ENCODE measurements at regions not wholly inside any gene's neighbourhood (a gene's known extent, or its start where the extent isn't known, plus 50 kb on each side); places are given as distances from the start of the nearest gene placed in this dataset.

- intact Hi-C loops (cut with DNase I) = no loop called here
- Histone ChIP-seq H3K27me3 (ENCODE audit: control insufficient read depth, insufficient read depth, low read length) (no peaks in the 10 kb centered on the region), H3K9me3 (ENCODE audit: control insufficient read depth in 2 of 3, insufficient read depth in 1 of 3, low read length in 3 of 3) (peaks cover 0 to 8% (median 3%) of the 10 kb centered on the region in 3 donors), H3K4me1 (ENCODE audit: control insufficient read depth in 2 of 3, insufficient read depth in 2 of 3, low read depth in 1 of 3, low read length in 3 of 3) (no peaks in the 10 kb centered on the region), H3K9ac (ENCODE audit: low read length in 3 of 3) (no peak overlapping the region), H3K4me3 (ENCODE audit: low read length in 3 of 3) (no peak overlapping the region), H3K27ac (ENCODE audit: low read depth in 2 of 2, low read length in 2 of 2) (no peak overlapping the region), H3K36me3 (ENCODE audit: control insufficient read depth in 2 of 3, insufficient read depth in 3 of 3, low read length in 3 of 3) (no peaks in the 10 kb centered on the region)
- no peak for TF ChIP-seq CTCF (IDR thresholded peaks at IDR 0.05; ENCODE audit: borderline replicate concordance, extremely low read depth, insufficient read depth)
- FAIRE-seq = no peak
- no peak for DNase-seq
These were observed 82.8 kb downstream of the SPATA19 start for GRCh38 chr11:133762538-133762937.

GRCh38 chr11:133753150-133753549 lies 92.2 kb downstream of the SPATA19 start:
- FAIRE-seq = no peak
- Histone ChIP-seq H3K27me3 (ENCODE audit: control insufficient read depth, insufficient read depth, low read length) (no peaks in the 10 kb centered on the region), H3K9me3 (ENCODE audit: control insufficient read depth in 2 of 3, insufficient read depth in 1 of 3, low read length in 3 of 3) (no peaks in the 10 kb centered on the region), H3K4me3 (ENCODE audit: low read length in 3 of 3) (no peak overlapping the region), H3K27ac (ENCODE audit: low read depth in 2 of 2, low read length in 2 of 2) (no peak overlapping the region), H3K4me1 (ENCODE audit: control insufficient read depth in 2 of 3, insufficient read depth in 2 of 3, low read depth in 1 of 3, low read length in 3 of 3) (no peaks in the 10 kb centered on the region), H3K36me3 (ENCODE audit: control insufficient read depth in 2 of 3, insufficient read depth in 3 of 3, low read length in 3 of 3) (no peaks in the 10 kb centered on the region), H3K9ac (ENCODE audit: low read length in 3 of 3) (no peak overlapping the region)
- DNase-seq = no peak
- TF ChIP-seq CTCF (IDR thresholded peaks at IDR 0.05; ENCODE audit: borderline replicate concordance, extremely low read depth, insufficient read depth) = no peak
- intact Hi-C loops (cut with DNase I) = no loop called here

DNA sequence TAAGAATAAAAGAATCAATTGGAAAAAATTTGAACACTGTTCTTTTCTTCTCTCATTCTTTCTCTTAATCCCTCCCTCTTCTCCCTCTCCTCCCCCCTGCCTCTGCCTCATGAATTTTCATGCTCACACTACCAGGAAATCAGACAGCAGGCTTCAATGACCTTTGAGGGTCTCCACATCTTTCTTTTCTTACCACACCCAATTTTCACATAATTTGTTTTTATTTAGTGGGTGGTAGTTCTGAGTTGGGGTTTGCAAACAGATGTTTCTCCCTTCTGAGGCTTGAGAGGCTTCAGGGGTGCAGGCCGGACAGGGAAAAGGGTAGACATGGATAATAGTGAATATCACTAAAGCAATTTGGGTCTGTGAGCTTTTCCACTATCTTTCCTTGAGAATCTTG lies 95.5 kb downstream of the SPATA19 start:
- Histone ChIP-seq H3K9ac (ENCODE audit: low read length in 3 of 3) (no peak overlapping the region), H3K9me3 (ENCODE audit: control insufficient read depth in 2 of 3, insufficient read depth in 1 of 3, low read length in 3 of 3) (no peaks in the 10 kb centered on the region), H3K36me3 (ENCODE audit: control insufficient read depth in 2 of 3, insufficient read depth in 3 of 3, low read length in 3 of 3) (no peaks in the 10 kb centered on the region), H3K27me3 (ENCODE audit: control insufficient read depth, insufficient read depth, low read length) (no peaks in the 10 kb centered on the region), H3K4me3 (ENCODE audit: low read length in 3 of 3) (no peak overlapping the region), H3K27ac (ENCODE audit: low read depth in 2 of 2, low read length in 2 of 2) (no peak overlapping the region), H3K4me1 (ENCODE audit: control insufficient read depth in 2 of 3, insufficient read depth in 2 of 3, low read depth in 1 of 3, low read length in 3 of 3) (no peaks in the 10 kb centered on the region)
- DNase-seq = peak in 1 of 5 donors; percentile 31
- no peak for TF ChIP-seq CTCF (IDR thresholded peaks at IDR 0.05; ENCODE audit: borderline replicate concordance, extremely low read depth, insufficient read depth)
- no peak for FAIRE-seq
- intact Hi-C loops (cut with DNase I) = no loop called here

DNA sequence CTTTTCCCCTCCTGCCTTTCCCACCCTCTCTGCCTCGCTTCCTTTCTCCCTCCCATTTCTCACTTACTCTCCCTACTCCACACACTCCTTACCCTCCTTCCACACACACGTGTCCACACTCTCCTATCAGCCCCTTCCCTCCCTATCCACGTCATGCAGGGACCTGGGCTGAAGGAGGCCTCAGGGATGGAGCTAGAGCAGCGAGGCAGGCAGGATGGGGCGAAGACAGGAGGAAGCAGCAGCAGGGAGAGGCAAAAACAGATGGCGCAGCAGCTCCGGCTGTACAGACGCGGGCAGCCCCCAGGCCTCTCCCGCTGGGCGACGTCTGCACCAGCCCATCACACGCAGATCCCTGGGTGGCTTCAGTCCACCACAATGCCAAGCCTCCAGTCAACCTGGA lies 97.9 kb downstream of the SPATA19 start:
- no peak for FAIRE-seq
- no peak overlapping the region for H3K4me3 ChIP-seq (ENCODE audit: low read length in 3 of 3)
- H3K27me3 ChIP-seq (ENCODE audit: control insufficient read depth, insufficient read depth, low read length) = no peaks in the 10 kb centered on the region
- no peaks in the 10 kb centered on the region for H3K36me3 ChIP-seq (ENCODE audit: control insufficient read depth in 2 of 3, insufficient read depth in 3 of 3, low read length in 3 of 3)
- no peaks in the 10 kb centered on the region for H3K9me3 ChIP-seq (ENCODE audit: control insufficient read depth in 2 of 3, insufficient read depth in 1 of 3, low read length in 3 of 3)
- H3K4me1 ChIP-seq (ENCODE audit: control insufficient read depth in 2 of 3, insufficient read depth in 2 of 3, low read depth in 1 of 3, low read length in 3 of 3) = no peaks in the 10 kb centered on the region
- no peak overlapping the region for H3K9ac ChIP-seq (ENCODE audit: low read length in 3 of 3)
- TF ChIP-seq CTCF (IDR thresholded peaks at IDR 0.05; ENCODE audit: borderline replicate concordance, extremely low read depth, insufficient read depth) = no peak
- intact Hi-C loops (cut with DNase I) = no loop called here
- no peak overlapping the region for H3K27ac ChIP-seq (ENCODE audit: low read depth in 2 of 2, low read length in 2 of 2)
- DNase-seq = no peak
